OCI-LY1 (cell line): ENCODE measurements at regions not wholly inside any gene's neighbourhood (a gene's known extent, or its start where the extent isn't known, plus 50 kb on each side); places are given as distances from the start of the nearest gene placed in this dataset.

ENCODE experiments used
- EZH2 ChIP-seq: fragments of 200-600 bp; sonication (generic), shearing (Covaris generic); IDR thresholded peaks from 2 replicates; pipeline ENCODE4 v1.8.0; 2017; ENCODE audit warnings: borderline replicate concordance, mixed run types, mild to moderate bottlenecking, antibody characterized with exemption, low read length, moderate library complexity, mixed read lengths
- TF ChIP-seq, protein P1 (sequence below): fragments of 200-600 bp; sonication (generic), shearing (Covaris generic); IDR thresholded peaks from 2 replicates; pipeline ENCODE4 v1.5.1; 2017; ENCODE audit warnings: mild to moderate bottlenecking, antibody characterized with exemption, low read length, moderate library complexity, mixed read lengths

DNA sequence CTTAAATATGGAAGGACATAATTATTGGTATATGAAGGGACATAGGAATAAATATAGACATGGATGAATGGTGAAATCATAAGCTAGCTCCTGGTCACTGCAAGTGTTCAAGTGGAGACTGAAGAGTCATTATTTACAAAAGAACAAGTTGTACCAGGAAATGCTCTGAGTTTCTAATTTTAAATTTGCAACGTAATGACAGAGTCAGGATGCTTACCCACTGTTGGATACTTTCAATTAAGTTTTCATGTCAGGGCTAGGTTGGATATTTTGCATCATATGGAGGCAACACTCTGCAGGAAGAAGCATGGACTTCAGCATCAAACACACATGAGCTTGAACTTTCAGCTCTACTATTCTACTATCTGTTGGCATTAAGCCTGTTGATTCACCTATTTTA is 499.6 kb upstream of the C1orf87 start:
- TF ChIP-seq, protein P1, sequence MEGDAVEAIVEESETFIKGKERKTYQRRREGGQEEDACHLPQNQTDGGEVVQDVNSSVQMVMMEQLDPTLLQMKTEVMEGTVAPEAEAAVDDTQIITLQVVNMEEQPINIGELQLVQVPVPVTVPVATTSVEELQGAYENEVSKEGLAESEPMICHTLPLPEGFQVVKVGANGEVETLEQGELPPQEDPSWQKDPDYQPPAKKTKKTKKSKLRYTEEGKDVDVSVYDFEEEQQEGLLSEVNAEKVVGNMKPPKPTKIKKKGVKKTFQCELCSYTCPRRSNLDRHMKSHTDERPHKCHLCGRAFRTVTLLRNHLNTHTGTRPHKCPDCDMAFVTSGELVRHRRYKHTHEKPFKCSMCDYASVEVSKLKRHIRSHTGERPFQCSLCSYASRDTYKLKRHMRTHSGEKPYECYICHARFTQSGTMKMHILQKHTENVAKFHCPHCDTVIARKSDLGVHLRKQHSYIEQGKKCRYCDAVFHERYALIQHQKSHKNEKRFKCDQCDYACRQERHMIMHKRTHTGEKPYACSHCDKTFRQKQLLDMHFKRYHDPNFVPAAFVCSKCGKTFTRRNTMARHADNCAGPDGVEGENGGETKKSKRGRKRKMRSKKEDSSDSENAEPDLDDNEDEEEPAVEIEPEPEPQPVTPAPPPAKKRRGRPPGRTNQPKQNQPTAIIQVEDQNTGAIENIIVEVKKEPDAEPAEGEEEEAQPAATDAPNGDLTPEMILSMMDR, result no peak
- no peak for TF ChIP-seq EZH2
